ENCODE measurements at regions not wholly inside any gene's neighbourhood (a gene's known extent, or its start where the extent isn't known, plus 50 kb on each side); places are given as distances from the start of the nearest gene placed in this dataset.

- Histone ChIP-seq H3K4me1 (ENCODE audit: low read length) (peaks cover 28% of the 10 kb centered on the region), H3K9me3 (ENCODE audit: low read length) (peaks cover 4% of the 10 kb centered on the region; the same call in 1 of the 2 replicates), H2AFZ (ENCODE audit: low read length) (no peak overlapping the region), H3K79me2 (ENCODE audit: low read length) (no peaks in the 10 kb centered on the region), H3K4me3 (ENCODE audit: low read length) (no peak overlapping the region), H3K36me3 (ENCODE audit: insufficient read depth, low read length) (no peaks in the 10 kb centered on the region), H3K9me2 (replicated peaks; ENCODE audit: insufficient read depth, low read length) (no peaks in the 10 kb centered on the region), H3K9ac (ENCODE audit: low read length) (no peak overlapping the region), H3K4me2 (ENCODE audit: low read depth, low read length, poor library complexity, severe bottlenecking) (no peak overlapping the region), H3K27ac (ENCODE audit: low read length) (no peak overlapping the region), H4K20me1 (ENCODE audit: insufficient read depth, low read depth, low read length) (no peaks in the 10 kb centered on the region), H3K27me3 (ENCODE audit: low read length) (no peaks in the 10 kb centered on the region)
- no peak for DNase-seq
These were observed 180.5 kb upstream of the DMAC1 start for GRCh38 chr9:7980041-7980440.

- DNase-seq, result no peak
- H3K4me1 ChIP-seq (ENCODE audit: low read length), result peaks cover 32% of the 10 kb centered on the region
These were observed 180.0 kb upstream of the DMAC1 start for GRCh38 chr9:7979611-7980010.

GRCh38 chr9:7977586-7977985, 178.0 kb upstream of the DMAC1 start:
- H3K4me1 ChIP-seq (ENCODE audit: low read length), result peaks cover 40% of the 10 kb centered on the region
- H3K4me2 ChIP-seq (ENCODE audit: low read depth, low read length, poor library complexity, severe bottlenecking), result no peak overlapping the region
- H3K79me2 ChIP-seq (ENCODE audit: low read length), result no peaks in the 10 kb centered on the region
- H3K27ac ChIP-seq (ENCODE audit: low read length), result 0 out of 2 replicates have a peak overlapping the region, but pooled peaks have one; percentile 83
- H3K4me3 ChIP-seq (ENCODE audit: low read length), result no peak overlapping the region
- peaks cover 4% of the 10 kb centered on the region; the same call in 1 of the 2 replicates for H3K9me3 ChIP-seq (ENCODE audit: low read length)
- no peaks in the 10 kb centered on the region for H3K9me2 ChIP-seq (replicated peaks; ENCODE audit: insufficient read depth, low read length)
- no peak overlapping the region for H2AFZ ChIP-seq (ENCODE audit: low read length)
- no peak for DNase-seq
- no peak overlapping the region for H3K9ac ChIP-seq (ENCODE audit: low read length)
- no peaks in the 10 kb centered on the region for H3K36me3 ChIP-seq (ENCODE audit: insufficient read depth, low read length)
- no peaks in the 10 kb centered on the region for H3K27me3 ChIP-seq (ENCODE audit: low read length)
- H4K20me1 ChIP-seq (ENCODE audit: insufficient read depth, low read depth, low read length), result no peaks in the 10 kb centered on the region

More at GRCh38 chr9:7979611-7980010, 180.0 kb upstream of the DMAC1 start:
- Histone ChIP-seq H3K27ac (ENCODE audit: low read length) (no peak overlapping the region), H3K27me3 (ENCODE audit: low read length) (no peaks in the 10 kb centered on the region), H2AFZ (ENCODE audit: low read length) (no peak overlapping the region), H3K4me3 (ENCODE audit: low read length) (no peak overlapping the region), H4K20me1 (ENCODE audit: insufficient read depth, low read depth, low read length) (no peaks in the 10 kb centered on the region), H3K36me3 (ENCODE audit: insufficient read depth, low read length) (no peaks in the 10 kb centered on the region), H3K9ac (ENCODE audit: low read length) (no peak overlapping the region), H3K9me3 (ENCODE audit: low read length) (peaks cover 4% of the 10 kb centered on the region; the same call in 1 of the 2 replicates), H3K9me2 (replicated peaks; ENCODE audit: insufficient read depth, low read length) (no peaks in the 10 kb centered on the region), H3K79me2 (ENCODE audit: low read length) (no peaks in the 10 kb centered on the region), H3K4me2 (ENCODE audit: low read depth, low read length, poor library complexity, severe bottlenecking) (no peak overlapping the region)

GRCh38 chr9:7976856-7977255, 177.3 kb upstream of the DMAC1 start:
- H3K4me2 ChIP-seq (ENCODE audit: low read depth, low read length, poor library complexity, severe bottlenecking), result no peak overlapping the region

GRCh38 chr9:7976167-7976755, 176.7 kb upstream of the DMAC1 start:
- peak overlapping the region; percentile 83 for H3K27ac ChIP-seq (ENCODE audit: low read length)
- H3K27me3 ChIP-seq (ENCODE audit: low read length), result no peaks in the 10 kb centered on the region
- no peak overlapping the region for H3K9ac ChIP-seq (ENCODE audit: low read length)
- peak overlapping the region; percentile 26 for H3K4me2 ChIP-seq (ENCODE audit: low read depth, low read length, poor library complexity, severe bottlenecking)
- peak; percentile 62 for DNase-seq
- H3K9me3 ChIP-seq (ENCODE audit: low read length), result no peaks in the 10 kb centered on the region; the same call in 1 of the 2 replicates
- H4K20me1 ChIP-seq (ENCODE audit: insufficient read depth, low read depth, low read length), result no peaks in the 10 kb centered on the region
- H3K79me2 ChIP-seq (ENCODE audit: low read length), result no peaks in the 10 kb centered on the region
- no peaks in the 10 kb centered on the region for H3K9me2 ChIP-seq (replicated peaks; ENCODE audit: insufficient read depth, low read length)
- H3K36me3 ChIP-seq (ENCODE audit: insufficient read depth, low read length), result no peaks in the 10 kb centered on the region
- H3K4me3 ChIP-seq (ENCODE audit: low read length), result no peak overlapping the region
- H3K4me1 ChIP-seq (ENCODE audit: low read length), result peaks cover 40% of the 10 kb centered on the region
- peak overlapping the region; percentile 56; the same call in 1 of the 2 replicates for H2AFZ ChIP-seq (ENCODE audit: low read length)

More at GRCh38 chr9:7976856-7977255, 177.3 kb upstream of the DMAC1 start:
- Histone ChIP-seq H3K4me3 (ENCODE audit: low read length) (no peak overlapping the region), H3K4me1 (ENCODE audit: low read length) (peaks cover 40% of the 10 kb centered on the region), H2AFZ (ENCODE audit: low read length) (no peak overlapping the region), H3K9ac (ENCODE audit: low read length) (no peak overlapping the region), H3K79me2 (ENCODE audit: low read length) (no peaks in the 10 kb centered on the region), H3K9me2 (replicated peaks; ENCODE audit: insufficient read depth, low read length) (no peaks in the 10 kb centered on the region), H3K27me3 (ENCODE audit: low read length) (no peaks in the 10 kb centered on the region), H3K36me3 (ENCODE audit: insufficient read depth, low read length) (no peaks in the 10 kb centered on the region), H4K20me1 (ENCODE audit: insufficient read depth, low read depth, low read length) (no peaks in the 10 kb centered on the region), H3K27ac (ENCODE audit: low read length) (peak overlapping the region; percentile 83), H3K9me3 (ENCODE audit: low read length) (peaks cover 4% of the 10 kb centered on the region; the same call in 1 of the 2 replicates)
- no peak for DNase-seq

GRCh38 chr9:7975336-7975735, 175.8 kb upstream of the DMAC1 start:
- DNase-seq, result no peak
- Histone ChIP-seq H3K79me2 (ENCODE audit: low read length) (no peaks in the 10 kb centered on the region), H3K4me2 (ENCODE audit: low read depth, low read length, poor library complexity, severe bottlenecking) (no peak overlapping the region), H3K27me3 (ENCODE audit: low read length) (no peaks in the 10 kb centered on the region), H3K9me3 (ENCODE audit: low read length) (no peaks in the 10 kb centered on the region), H3K27ac (ENCODE audit: low read length) (peak overlapping the region; percentile 63), H3K9me2 (replicated peaks; ENCODE audit: insufficient read depth, low read length) (no peaks in the 10 kb centered on the region), H3K4me1 (ENCODE audit: low read length) (peaks cover 37% of the 10 kb centered on the region), H2AFZ (ENCODE audit: low read length) (no peak overlapping the region), H3K4me3 (ENCODE audit: low read length) (no peak overlapping the region), H4K20me1 (ENCODE audit: insufficient read depth, low read depth, low read length) (no peaks in the 10 kb centered on the region), H3K9ac (ENCODE audit: low read length) (no peak overlapping the region), H3K36me3 (ENCODE audit: insufficient read depth, low read length) (no peaks in the 10 kb centered on the region)

- no peaks in the 10 kb centered on the region for H3K36me3 ChIP-seq (ENCODE audit: insufficient read depth, low read length)
- H3K27me3 ChIP-seq (ENCODE audit: low read length), result no peaks in the 10 kb centered on the region
- no peaks in the 10 kb centered on the region for H3K79me2 ChIP-seq (ENCODE audit: low read length)
- peak overlapping the region; percentile 17 for H3K4me2 ChIP-seq (ENCODE audit: low read depth, low read length, poor library complexity, severe bottlenecking)
- peak; percentile 63 for DNase-seq
- H3K9me2 ChIP-seq (replicated peaks; ENCODE audit: insufficient read depth, low read length), result no peaks in the 10 kb centered on the region
- no peak overlapping the region for H3K9ac ChIP-seq (ENCODE audit: low read length)
- peak overlapping the region; percentile 63; the same call in 1 of the 2 replicates for H3K27ac ChIP-seq (ENCODE audit: low read length)
- H3K4me3 ChIP-seq (ENCODE audit: low read length), result no peak overlapping the region
- peaks cover 30% of the 10 kb centered on the region for H3K4me1 ChIP-seq (ENCODE audit: low read length)
- H3K9me3 ChIP-seq (ENCODE audit: low read length), result no peaks in the 10 kb centered on the region; the same call in 1 of the 2 replicates
- H4K20me1 ChIP-seq (ENCODE audit: insufficient read depth, low read depth, low read length), result no peaks in the 10 kb centered on the region
- no peak overlapping the region for H2AFZ ChIP-seq (ENCODE audit: low read length)
These were observed 174.9 kb upstream of the DMAC1 start for GRCh38 chr9:7974335-7974960.

GRCh38 chr9:7973123-7973522, 173.5 kb upstream of the DMAC1 start:
- H2AFZ ChIP-seq (ENCODE audit: low read length), result no peak overlapping the region
- no peak overlapping the region for H3K4me2 ChIP-seq (ENCODE audit: low read depth, low read length, poor library complexity, severe bottlenecking)
- no peak for DNase-seq
- no peaks in the 10 kb centered on the region for H3K36me3 ChIP-seq (ENCODE audit: insufficient read depth, low read length)
- H3K4me1 ChIP-seq (ENCODE audit: low read length), result peaks cover 30% of the 10 kb centered on the region
- H3K27me3 ChIP-seq (ENCODE audit: low read length), result no peaks in the 10 kb centered on the region
- H3K9me3 ChIP-seq (ENCODE audit: low read length), result no peaks in the 10 kb centered on the region; the same call in 1 of the 2 replicates
- H3K9me2 ChIP-seq (replicated peaks; ENCODE audit: insufficient read depth, low read length), result no peaks in the 10 kb centered on the region
- H3K79me2 ChIP-seq (ENCODE audit: low read length), result no peaks in the 10 kb centered on the region
- no peaks in the 10 kb centered on the region for H4K20me1 ChIP-seq (ENCODE audit: insufficient read depth, low read depth, low read length)
- H3K4me3 ChIP-seq (ENCODE audit: low read length), result no peak overlapping the region
- no peak overlapping the region for H3K27ac ChIP-seq (ENCODE audit: low read length)
- no peak overlapping the region for H3K9ac ChIP-seq (ENCODE audit: low read length)

All from Karpas-422 (cell line).